WTC11 (cell line): ENCODE measurements at regions not wholly inside any gene's neighbourhood (a gene's known extent, or its start where the extent isn't known, plus 50 kb on each side); places are given as distances from the start of the nearest gene placed in this dataset.

Source experiments
- ATAC-seq: fragments of 200-7000 bp; cut with Tn5 transposase; 2 replicates; pipeline ENCODE4 v1.10.0; 2021; ENCODE audit warnings: mild to moderate bottlenecking, moderate library complexity
- CTCF ChIA-PET: fragments of 300-600 bp; sonication (Branson Sonifier 250); formaldehyde crosslinking; loops from one replicate; lab custom pipeline; 2021; ENCODE audit warnings: antibody characterized with exemption; lab: Charles Lee
- POLR2A ChIA-PET: fragments of 350-600 bp; sonication (Branson Sonifier 250); formaldehyde crosslinking; loops from one replicate; lab custom pipeline; 2021; ENCODE audit warnings: antibody characterized with exemption; lab: Charles Lee
- DNase-seq: peaks from one replicate; pipeline ENCODE4 v3.0.0; 2021; ENCODE audit warnings: low spot score
- H3K27ac Mint-ChIP-seq: 2 replicates; pipeline ENCODE4 v1.8.0; 2021; ENCODE audit warnings: mixed read lengths
- H3K27me3 Mint-ChIP-seq: 2 replicates; pipeline ENCODE4 v1.8.0; 2021; ENCODE audit warnings: low read depth, mild to moderate bottlenecking, moderate library complexity, mixed read lengths
- H3K36me3 Mint-ChIP-seq: 2 replicates; pipeline ENCODE4 v1.8.0; 2021; ENCODE audit warnings: mixed read lengths
- H3K4me1 Mint-ChIP-seq: 2 replicates; pipeline ENCODE4 v1.8.0; 2022; ENCODE audit warnings: mixed read lengths
- H3K4me3 Mint-ChIP-seq: 2 replicates; pipeline ENCODE4 v1.8.0; 2021; ENCODE audit warnings: mild to moderate bottlenecking, moderate library complexity, mixed read lengths
- H3K9me3 Mint-ChIP-seq: 2 replicates; pipeline ENCODE4 v1.8.0; 2021; ENCODE audit warnings: mixed read lengths
- ATF1 ChIP-seq: sonication (generic); formaldehyde crosslinking; IDR thresholded peaks from 2 replicates; pipeline ENCODE4 v1.8.1; 2023; ENCODE audit warnings: mild to moderate bottlenecking, moderate library complexity, missing genetic modification reagents
- ATF6 ChIP-seq: sonication (generic); formaldehyde crosslinking; IDR thresholded peaks from 2 replicates; pipeline ENCODE4 v1.8.1; 2023; ENCODE audit warnings: mild to moderate bottlenecking, missing genetic modification reagents
- ELF4 ChIP-seq: sonication (generic); formaldehyde crosslinking; IDR thresholded peaks from 2 replicates; pipeline ENCODE4 v1.8.1; 2022; ENCODE audit warnings: low read depth, mild to moderate bottlenecking, moderate library complexity, missing genetic modification reagents
- ESRRA ChIP-seq: sonication (generic); formaldehyde crosslinking; IDR thresholded peaks from 2 replicates; pipeline ENCODE4 v1.8.1; 2022; ENCODE audit warnings: mild to moderate bottlenecking, missing genetic modification reagents, borderline replicate concordance
- FOXK1 ChIP-seq: sonication (generic); formaldehyde crosslinking; IDR thresholded peaks from 2 replicates; pipeline ENCODE4 v1.8.0; 2022; ENCODE audit warnings: mild to moderate bottlenecking, moderate library complexity, missing genetic modification reagents
- FOXP1 ChIP-seq: sonication (generic); formaldehyde crosslinking; IDR thresholded peaks from 2 replicates; pipeline ENCODE4 v1.8.0; 2022; ENCODE audit warnings: missing genetic modification reagents, mild to moderate bottlenecking, moderate library complexity, borderline replicate concordance
- HMGXB4 ChIP-seq: sonication (generic); formaldehyde crosslinking; IDR thresholded peaks from 2 replicates; pipeline ENCODE4 v1.8.1; 2023; ENCODE audit warnings: mild to moderate bottlenecking, moderate library complexity, missing genetic modification reagents
- IRF1 ChIP-seq: sonication (generic); formaldehyde crosslinking; IDR thresholded peaks from 2 replicates; pipeline ENCODE4 v1.8.0; 2023; ENCODE audit warnings: missing genetic modification reagents
- JAZF1 ChIP-seq: fragments of 250-450 bp; sonication (Bioruptor Pico); IDR thresholded peaks from 2 replicates; pipeline ENCODE4 v1.9.0; 2021; ENCODE audit warnings: moderate library complexity, mild to moderate bottlenecking, inconsistent platforms
- MXD4 ChIP-seq: fragments of 250-450 bp; sonication (Bioruptor Pico); IDR thresholded peaks from 2 replicates; pipeline ENCODE4 v1.8.0; 2021; ENCODE audit warnings: mild to moderate bottlenecking, moderate library complexity, borderline replicate concordance
- NR1H2 ChIP-seq: sonication (generic); formaldehyde crosslinking; IDR thresholded peaks from 2 replicates; pipeline ENCODE4 v1.9.0; 2021; ENCODE audit warnings: mild to moderate bottlenecking, moderate library complexity, missing genetic modification reagents
- PRRX2 ChIP-seq: fragments of 250-450 bp; sonication (Bioruptor Pico); IDR thresholded peaks from 2 replicates; pipeline ENCODE4 v1.8.0; 2021; ENCODE audit warnings: mild to moderate bottlenecking
- RELA ChIP-seq: sonication (generic); formaldehyde crosslinking; IDR thresholded peaks from 2 replicates; pipeline ENCODE4 v1.8.1; 2022; ENCODE audit warnings: missing genetic modification reagents, mild to moderate bottlenecking, borderline replicate concordance
- SP1 ChIP-seq: sonication (generic); formaldehyde crosslinking; conservative IDR thresholded peaks from 2 replicates; pipeline ENCODE4 v1.8.1; 2022; ENCODE audit warnings: missing genetic modification reagents
- STAT6 ChIP-seq: sonication (generic); formaldehyde crosslinking; conservative IDR thresholded peaks from 2 replicates; pipeline ENCODE4 v1.8.1; 2023; ENCODE audit warnings: mild to moderate bottlenecking, low read depth, missing genetic modification reagents, moderate library complexity
- TEAD4 ChIP-seq: sonication (generic); formaldehyde crosslinking; IDR thresholded peaks from 2 replicates; pipeline ENCODE4 v1.8.0; 2022; ENCODE audit warnings: mild to moderate bottlenecking, missing genetic modification reagents
- ZBTB21 ChIP-seq: sonication (generic); formaldehyde crosslinking; IDR thresholded peaks from 2 replicates; pipeline ENCODE4 v1.8.1; 2023; ENCODE audit warnings: mild to moderate bottlenecking, missing genetic modification reagents, borderline replicate concordance
- ZNF263 ChIP-seq: sonication (generic); formaldehyde crosslinking; IDR thresholded peaks from 2 replicates; pipeline ENCODE4 v1.8.1; 2022; ENCODE audit warnings: low read depth, mild to moderate bottlenecking, moderate library complexity, missing genetic modification reagents

- H3K27me3 Mint-ChIP-seq = no peaks in the 10 kb centered on the region
- no peaks in the 10 kb centered on the region for H3K36me3 Mint-ChIP-seq
- H3K27ac Mint-ChIP-seq = no peak overlapping the region
- ATAC-seq (no peak), DNase-seq (no peak)
- CTCF ChIA-PET = no interaction called here
- TF ChIP-seq PRRX2 (no peak), SP1 (CRISPR knock-in tag) (no peak), ATF6 (CRISPR knock-in tag) (no peak), RELA (CRISPR knock-in tag) (no peak), FOXP1 (CRISPR knock-in tag) (no peak), NR1H2 (CRISPR knock-in tag) (no peak)
- H3K9me3 Mint-ChIP-seq = peaks cover 3% of the 10 kb centered on the region; the same call in 1 of the 2 replicates
- POLR2A ChIA-PET = no interaction called here
- no peak overlapping the region for H3K4me3 Mint-ChIP-seq
- H3K4me1 Mint-ChIP-seq = no peaks in the 10 kb centered on the region
Observed at GRCh38 chr5:119897537-119898370, 268.4 kb downstream of the FAM170A start.

GRCh38 chr5:119899981-119900380, 270.6 kb downstream of the FAM170A start:
- Mint-ChIP-seq H3K27me3 (no peaks in the 10 kb centered on the region), H3K27ac (no peak overlapping the region), H3K9me3 (0 out of 2 replicates have a peak, but pooled peaks cover 7% of the 10 kb centered on the region), H3K4me3 (no peak overlapping the region), H3K36me3 (no peaks in the 10 kb centered on the region), H3K4me1 (no peaks in the 10 kb centered on the region)
- no peak for TF ChIP-seq FOXK1 (CRISPR knock-in tag)
- DNase-seq (no peak), ATAC-seq (no peak)
- ChIA-PET POLR2A (no interaction called here), CTCF (no interaction called here)

DNA sequence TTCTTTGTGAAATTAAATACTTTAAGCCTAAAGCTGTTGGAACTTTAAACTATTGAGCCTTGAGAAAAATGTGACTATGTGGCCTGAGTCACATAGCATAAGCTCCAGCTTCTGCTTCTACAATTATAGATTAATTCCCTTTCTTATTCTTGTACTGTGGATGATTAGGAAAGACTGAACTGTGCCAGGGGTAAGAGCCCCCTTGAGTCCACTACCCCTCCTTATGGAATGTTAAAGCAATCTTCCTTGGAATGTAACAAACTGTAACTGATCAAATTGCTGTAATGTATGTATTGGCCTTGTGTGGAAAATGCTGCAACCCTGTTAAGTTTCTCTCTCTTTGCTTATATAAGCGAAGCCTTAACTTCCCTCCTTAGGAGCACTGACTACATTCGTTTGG, 273.2 kb downstream of the FAM170A start:
- Mint-ChIP-seq H3K4me1 (no peaks in the 10 kb centered on the region), H3K27ac (no peak overlapping the region), H3K9me3 (peaks cover 22% of the 10 kb centered on the region), H3K4me3 (no peak overlapping the region), H3K27me3 (no peaks in the 10 kb centered on the region), H3K36me3 (peaks cover 16% of the 10 kb centered on the region)
- ATAC-seq (peak; percentile 39; the same call in 1 of the 2 replicates), DNase-seq (no peak)
- POLR2A ChIA-PET = no interaction called here
- CTCF ChIA-PET = no interaction called here
- TF ChIP-seq ATF1 (CRISPR knock-in tag) (no peak), TEAD4 (CRISPR knock-in tag) (no peak), STAT6 (CRISPR knock-in tag) (no peak), JAZF1 (CRISPR knock-in tag) (no peak), ELF4 (no peak)

DNA sequence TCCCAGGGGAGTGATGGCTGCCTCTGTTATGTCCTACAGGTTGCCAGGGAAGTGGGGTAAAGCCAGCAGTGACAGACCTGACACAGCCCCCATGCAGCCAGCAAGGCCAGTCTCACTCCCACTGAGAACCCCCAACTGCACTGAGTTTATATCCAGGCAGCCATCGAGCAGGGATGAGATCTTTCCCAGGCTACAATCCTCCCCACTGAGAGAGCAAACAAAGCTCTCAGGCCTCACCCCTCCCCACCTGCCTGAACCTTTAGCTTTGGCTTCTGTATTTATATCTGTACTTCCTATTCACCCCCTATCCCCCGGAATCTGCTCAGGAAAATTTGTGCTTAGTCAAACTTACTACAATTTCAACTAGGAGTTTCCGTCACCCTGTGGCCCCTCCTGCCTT, 284.1 kb downstream of the FAM170A start:
- no peaks in the 10 kb centered on the region for H3K27me3 Mint-ChIP-seq
- H3K27ac Mint-ChIP-seq = peak overlapping the region; percentile 35; the same call in 1 of the 2 replicates
- peaks cover 14% of the 10 kb centered on the region for H3K4me1 Mint-ChIP-seq
- H3K4me3 Mint-ChIP-seq = no peak overlapping the region
- POLR2A ChIA-PET = no interaction called here
- H3K36me3 Mint-ChIP-seq = peaks cover 19% of the 10 kb centered on the region
- no peak for DNase-seq
- peaks cover 48% of the 10 kb centered on the region for H3K9me3 Mint-ChIP-seq
- CTCF ChIA-PET = no interaction called here
- peak; percentile 83 for ATAC-seq
- no peak for TF ChIP-seq MXD4 (CRISPR knock-in tag)
- no peak for TF ChIP-seq IRF1
- TF ChIP-seq ESRRA = no peak
- TF ChIP-seq HMGXB4 (CRISPR knock-in tag) = no peak
- no peak for TF ChIP-seq ZNF263 (CRISPR knock-in tag)
- no peak for TF ChIP-seq ATF6 (CRISPR knock-in tag)
- no peak for TF ChIP-seq ZBTB21
